NCI-H2107 treated with DMSO at 0.1 percent for 48 hours (cell line): ENCODE measurements at regions not wholly inside any gene's neighbourhood (a gene's known extent, or its start where the extent isn't known, plus 50 kb on each side); places are given as distances from the start of the nearest gene placed in this dataset.

Experiments
- DNase-seq: peaks from one replicate; lab custom pipeline; 2025; ENCODE audit not compliant: unreplicated experiment; lab: John Stamatoyannopoulos, UW

DNA sequence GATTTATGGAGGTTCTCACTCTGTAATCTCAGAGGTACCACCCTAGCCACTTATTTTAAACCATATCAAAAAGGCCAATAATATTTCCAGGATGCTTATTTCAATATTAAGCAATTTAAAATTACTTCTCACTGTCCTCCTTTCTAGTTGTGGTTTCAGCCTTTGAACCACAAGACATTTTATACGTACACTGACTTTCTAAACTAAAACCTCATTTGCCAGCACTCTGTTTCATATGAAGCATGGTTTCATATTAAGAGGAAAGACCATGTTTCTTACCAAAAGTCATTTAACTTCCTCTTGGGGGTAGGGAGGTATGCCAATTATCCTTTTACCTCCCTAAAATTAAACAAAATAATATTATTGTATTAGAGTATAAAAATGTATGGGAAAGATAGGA lies 399.8 kb downstream of the CDH7 start:
- DNase-seq: no peak

DNA sequence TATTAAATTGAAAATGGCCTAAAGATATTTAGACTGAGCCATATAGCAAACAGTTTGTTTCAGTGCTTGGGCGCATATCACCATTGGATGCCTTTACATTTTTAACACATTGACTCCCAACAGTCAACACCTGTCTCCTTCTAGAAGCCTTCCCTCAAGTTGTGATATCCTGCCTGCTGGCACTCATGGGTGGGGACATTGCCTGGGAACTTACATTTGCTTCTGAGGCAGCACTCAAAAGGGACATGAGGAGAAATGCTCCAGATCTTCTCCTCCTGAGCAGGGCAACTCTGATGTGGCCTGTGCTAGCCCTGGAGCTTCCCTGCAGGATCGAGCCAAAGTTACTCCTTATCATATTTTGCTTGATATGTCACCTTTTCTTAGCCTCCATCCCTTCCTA lies 392.2 kb downstream of the CDH7 start:
- DNase-seq: no peak

DNA sequence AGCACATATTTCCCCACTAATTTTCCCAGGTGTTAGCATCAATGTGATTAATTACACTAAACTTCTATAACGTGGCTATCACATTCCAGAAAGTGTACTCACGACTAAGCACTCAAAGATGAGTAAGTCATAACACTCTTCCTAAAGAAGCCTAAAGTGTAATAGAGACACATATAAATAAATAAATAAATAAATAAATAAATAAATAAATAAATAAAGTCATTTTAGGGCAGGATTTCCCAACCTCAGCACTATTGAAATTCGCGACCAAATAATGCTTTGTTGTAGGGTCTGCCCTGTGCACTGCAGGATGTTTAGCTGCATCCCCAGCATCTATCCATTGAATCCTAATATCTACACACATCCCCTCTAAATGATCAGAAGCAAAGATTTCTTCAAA lies 390.9 kb downstream of the CDH7 start:
- no peak for DNase-seq

DNA sequence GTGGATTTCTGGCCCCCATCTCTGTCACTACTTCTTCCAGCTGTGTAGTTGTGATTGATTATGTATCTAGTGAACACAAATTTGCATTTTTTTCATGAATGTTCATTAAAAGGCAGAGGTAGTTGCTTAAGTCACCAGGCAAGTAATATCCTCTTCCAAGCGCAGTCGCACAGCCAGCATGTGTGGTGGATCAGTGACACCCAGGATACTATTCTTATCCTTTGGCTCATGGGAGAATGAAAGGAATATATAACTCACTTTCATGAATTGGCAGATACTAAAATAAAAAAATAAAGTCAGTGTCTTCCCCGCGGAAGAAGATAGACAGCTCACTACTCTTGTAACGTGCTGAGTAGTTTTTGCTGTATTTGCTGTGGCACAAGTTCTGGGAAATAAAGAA lies 387.8 kb downstream of the CDH7 start:
- no peak for DNase-seq

DNA sequence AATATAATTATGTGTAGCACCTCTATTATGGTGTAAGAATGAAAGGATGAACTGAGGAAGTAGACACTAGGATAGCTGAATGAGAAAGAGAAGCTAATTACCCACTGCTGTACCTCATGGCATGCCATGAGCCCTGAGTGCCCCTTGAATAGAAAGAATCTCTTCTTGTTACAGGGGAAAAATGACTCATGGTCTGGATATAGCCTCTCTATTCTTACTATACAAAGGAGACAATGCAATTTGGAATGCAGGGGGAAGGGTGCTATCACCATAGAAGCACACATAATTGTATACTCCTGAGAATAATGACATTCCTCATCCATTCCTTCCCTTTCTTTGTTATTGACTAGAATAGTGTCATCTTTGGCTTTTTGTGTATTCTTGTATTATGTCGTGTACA lies 385.2 kb downstream of the CDH7 start:
- no peak for DNase-seq

DNA sequence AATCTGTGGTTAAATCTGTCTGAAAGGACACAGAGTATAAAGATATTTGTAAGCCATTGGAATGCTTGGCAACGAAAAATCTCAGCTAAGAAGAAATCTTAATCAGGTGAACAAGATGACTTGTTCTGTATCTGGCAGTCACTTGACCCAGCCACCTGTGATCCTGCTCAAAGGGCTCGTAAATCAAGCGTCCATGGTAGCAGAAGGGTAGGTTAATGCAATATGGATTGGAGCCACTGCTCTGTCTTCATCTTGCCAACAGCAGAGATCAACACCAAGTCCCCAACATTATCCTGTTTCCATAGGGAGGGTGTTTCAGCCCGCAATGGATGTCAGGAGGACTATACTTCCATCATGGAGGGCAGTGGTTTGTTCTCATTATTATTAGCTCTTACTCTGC lies 378.4 kb downstream of the CDH7 start:
- DNase-seq: no peak

DNA sequence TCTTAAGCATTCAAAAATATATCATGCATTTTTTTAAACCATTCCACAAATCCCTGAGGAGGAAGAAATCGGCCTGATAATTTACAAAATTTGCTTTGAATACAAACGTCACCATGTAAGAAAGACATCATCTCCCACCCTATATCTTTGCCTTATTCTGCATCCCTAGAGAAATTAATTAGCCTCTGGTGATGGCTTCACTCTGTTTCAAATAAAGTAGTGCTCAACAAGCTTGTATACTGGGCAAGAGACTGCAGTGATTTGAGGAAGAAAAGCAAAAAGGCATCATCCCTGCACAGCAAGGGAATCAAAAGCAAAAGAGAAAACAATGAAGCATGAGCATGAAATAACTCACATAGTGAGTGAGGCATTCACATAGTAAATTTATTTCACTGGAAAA lies 375.5 kb downstream of the CDH7 start:
- DNase-seq: no peak

DNA sequence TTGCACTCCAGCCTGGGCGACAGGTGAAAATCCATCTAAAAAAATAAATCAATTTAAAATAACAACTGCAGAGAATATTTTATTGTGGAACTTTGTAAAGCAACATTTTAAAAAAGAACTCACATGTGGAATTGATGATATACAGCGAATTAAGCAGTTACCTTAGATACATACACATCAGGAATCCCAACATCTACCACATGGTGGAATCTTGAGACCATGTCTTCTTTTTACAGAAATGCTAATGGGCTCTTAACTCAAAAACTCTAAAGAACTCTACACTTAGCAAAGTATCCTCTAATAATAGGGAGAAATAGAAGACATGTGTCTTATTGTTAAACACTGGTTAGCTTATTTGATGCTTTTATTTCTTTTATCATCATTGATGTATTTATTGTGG lies 373.6 kb downstream of the CDH7 start:
- DNase-seq: no peak

DNA sequence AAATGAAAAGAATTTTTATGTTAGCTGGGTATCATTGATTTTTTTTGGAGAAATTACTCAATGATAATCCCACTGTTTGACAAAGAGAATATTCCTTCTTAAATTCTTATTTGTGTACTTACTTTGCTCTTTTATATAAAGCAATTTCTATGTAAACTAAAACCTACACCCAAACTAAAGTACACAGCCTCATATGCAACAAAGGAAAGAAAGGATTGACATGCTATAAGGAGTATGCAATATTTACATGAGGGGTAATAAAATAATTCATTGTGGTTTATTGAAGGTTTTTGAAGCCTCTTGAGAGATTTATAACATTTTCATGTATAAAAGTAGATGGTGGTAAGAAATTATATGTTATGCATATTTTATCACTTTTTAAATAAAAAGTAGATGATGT lies 368.5 kb downstream of the CDH7 start:
- DNase-seq: no peak

DNA sequence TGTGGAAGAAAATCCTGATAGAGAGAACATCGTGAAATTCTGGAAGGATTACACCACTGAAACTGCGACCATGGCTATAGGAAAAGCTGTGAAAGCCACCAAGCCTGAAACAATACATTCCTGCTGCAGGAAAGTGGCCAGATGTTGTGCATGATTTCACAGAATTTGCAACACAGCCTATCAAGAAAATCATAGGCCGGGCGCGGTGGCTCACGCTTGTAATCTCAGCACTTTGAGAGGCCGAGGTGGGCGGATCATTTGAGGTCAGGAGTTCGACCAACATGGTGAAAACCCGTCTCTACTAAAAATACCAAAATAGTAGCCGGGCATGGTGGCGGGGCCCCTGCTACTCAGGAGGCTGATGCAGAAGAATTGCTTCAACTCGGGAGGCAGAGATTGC lies 360.2 kb downstream of the CDH7 start:
- no peak for DNase-seq

DNA sequence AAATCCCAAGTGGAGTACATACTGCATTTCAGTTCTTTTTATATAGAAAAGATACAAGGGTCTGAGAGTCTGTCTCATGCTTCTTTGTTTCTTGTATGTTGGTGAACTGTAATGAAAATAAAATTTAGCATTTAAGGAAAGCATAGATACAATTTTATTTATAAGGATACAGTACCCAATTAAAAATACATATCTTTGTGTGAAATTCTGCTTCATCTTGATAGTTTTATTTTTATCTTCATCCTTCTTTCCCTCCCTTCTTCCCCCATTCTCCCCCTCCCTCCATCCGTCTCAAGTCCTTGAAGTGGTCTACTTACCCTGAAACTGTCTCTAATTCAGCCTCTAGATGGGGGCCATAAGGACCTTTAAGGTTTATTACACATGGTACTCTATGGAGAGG lies 359.8 kb downstream of the CDH7 start:
- DNase-seq: no peak

DNA sequence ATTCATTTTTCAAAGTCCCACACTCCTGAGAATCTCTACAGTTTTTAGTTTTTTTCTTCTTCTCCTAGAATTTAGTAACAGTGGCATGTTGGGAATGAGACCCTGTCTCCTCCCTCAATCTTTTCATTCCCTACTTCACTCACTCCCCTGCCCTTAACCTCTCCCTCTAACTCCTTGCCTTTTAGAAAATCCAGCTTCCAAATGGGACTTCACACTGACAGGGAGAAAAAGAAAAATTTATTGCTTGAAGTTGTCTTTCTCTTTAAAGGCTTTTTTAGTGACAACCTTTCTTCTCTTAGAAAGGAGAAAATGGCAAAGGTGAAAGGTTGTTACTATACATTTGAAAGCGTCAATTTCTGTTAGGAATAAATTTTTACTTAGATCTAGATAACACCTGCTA lies 359.2 kb downstream of the CDH7 start:
- DNase-seq: no peak

DNA sequence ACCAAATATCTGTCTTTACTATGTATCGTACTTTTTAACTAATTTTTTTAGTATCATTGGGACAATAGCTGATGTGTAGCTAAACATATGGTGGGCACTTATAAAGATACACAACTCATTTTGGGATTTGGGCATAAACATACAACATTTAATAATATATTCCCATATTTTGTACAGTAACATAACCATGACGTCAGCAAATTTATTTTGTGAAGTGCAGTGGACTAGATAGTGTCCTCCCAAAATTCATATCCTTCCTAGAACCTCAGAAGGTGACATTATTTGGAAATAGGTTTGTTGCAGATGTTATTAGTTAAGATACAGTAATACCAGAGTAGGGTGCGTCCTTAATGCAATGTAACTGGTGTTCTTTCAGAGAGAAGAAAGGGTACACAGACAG lies 356.7 kb downstream of the CDH7 start:
- DNase-seq: no peak

DNA sequence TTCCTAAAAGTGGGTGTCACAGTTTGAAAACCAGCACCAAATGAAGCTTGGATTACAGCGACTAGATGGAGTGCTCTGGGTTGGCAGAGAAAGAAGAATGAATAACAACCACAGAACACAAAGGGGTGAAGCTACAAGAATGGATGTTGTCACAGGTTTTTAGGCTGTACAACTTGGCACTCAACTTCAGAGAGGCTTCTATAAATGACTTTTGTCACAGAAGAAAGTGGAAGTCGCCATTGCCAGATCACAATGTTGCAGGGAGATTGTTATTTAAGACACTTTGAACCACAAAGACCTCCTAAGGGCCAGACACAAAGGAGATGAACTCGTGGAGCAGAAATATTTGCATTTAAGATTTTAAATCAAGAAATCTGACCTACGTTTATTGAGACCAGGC lies 354.2 kb downstream of the CDH7 start:
- DNase-seq: no peak

DNA sequence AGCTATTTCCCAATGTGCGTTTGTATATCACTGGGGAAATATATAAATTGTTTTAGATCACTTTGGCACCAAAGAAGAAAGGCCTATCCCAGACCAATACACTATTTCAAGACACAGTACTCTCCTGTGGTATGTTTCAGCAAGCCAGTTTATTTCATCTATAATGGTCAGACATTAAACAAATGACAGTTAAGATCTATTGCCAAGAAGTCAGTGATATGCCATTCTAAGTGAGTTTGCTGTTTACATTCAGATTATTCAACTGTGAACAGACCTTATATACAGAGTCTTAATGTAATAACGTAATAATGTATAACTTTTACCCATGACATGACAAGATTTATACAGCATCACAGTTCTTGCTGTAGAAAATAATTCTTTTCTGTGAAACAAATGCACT lies 352.7 kb downstream of the CDH7 start:
- no peak for DNase-seq

DNA sequence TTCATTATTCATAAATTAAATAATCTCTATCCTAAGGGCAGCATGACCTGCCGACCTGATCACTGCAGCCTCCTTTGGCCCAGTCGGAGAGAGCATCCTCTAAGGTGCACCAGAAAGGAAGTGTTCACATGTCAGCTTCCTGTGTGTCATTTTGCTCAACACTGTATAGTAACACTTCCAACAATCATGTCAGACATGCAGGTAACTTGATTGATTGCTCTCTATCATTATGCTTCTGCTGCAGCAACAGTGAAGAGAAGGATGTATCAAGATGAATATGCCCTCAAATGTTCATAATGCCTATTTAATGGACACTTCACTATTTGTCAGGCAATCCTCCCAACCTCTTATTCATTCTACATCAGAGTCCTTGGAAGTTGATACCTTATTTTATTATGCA lies 332.3 kb downstream of the CDH7 start:
- DNase-seq: no peak

DNA sequence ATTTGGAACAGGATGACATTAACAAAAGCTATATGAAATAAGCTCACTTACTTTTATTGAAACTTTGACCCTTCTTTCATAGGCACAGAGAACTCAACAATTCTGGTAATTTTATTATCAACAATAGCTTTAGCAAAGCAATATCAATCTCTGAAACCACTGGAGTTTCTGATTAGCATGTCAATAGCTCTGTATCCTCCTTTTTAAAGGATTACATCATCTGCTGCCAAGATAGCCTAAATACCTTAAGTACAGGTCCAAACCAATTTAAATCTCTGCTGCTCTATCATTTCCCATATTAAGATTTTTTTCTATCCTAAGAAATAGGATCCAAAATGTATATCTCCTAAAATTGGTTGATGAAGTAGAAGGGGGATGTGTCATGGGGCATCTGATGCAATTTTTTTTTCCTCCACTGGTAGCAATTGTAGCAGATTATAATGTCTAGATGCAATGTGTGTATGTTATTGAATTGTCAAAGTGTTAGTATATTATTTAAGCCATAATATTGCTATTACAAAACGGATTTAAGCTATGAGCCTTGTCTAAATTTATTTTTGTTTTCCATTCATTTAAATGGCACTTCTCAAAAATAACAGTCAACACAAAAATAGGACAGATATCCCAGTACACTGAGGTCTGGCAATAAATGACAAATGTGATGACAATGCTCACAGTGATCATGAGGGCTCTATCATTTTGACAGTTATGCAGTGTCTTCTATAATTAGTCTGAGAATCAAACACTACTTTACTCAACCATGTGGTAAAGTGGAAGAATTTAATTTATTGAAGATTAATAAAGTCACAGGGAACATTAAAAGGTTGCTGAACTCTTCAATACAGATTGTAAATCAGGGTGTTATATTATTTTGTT lies 328.4 kb downstream of the CDH7 start:
- DNase-seq: no peak

DNA sequence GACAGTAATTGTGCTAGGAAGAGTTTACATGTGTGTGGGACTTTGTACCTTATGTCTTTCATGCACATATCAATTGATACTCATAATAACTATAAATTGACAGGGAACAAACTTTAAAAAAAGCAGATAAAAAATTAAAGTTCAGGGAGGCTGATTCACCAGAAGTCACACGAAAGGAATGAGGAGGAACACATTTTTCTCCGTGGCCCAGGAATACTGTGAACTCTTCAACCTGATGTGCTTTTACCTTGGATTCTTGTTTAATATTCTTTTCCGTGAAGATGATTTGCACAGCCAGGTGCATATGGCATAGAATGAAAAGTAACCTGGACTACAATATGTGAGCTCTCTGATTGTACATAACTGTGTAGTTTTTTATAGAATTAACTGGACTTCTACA lies 326.3 kb downstream of the CDH7 start:
- no peak for DNase-seq

DNA sequence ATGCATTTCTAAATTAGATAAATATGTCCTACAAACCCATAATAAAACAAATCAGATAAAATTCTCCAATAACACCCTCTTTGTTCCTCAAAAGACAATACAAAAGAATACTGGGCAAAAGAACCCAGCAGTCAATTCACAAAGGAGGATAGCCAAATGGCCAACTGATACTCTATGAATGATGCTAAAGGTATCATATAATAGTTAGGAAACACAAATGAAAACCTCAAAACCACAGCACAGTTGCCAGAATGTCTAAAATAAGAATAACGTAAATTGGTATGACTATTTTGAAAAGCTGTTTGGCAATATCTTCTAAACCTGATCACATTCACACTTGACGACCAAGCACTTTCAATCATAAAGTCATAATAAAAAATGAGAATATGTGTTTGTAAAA lies 315.4 kb downstream of the CDH7 start:
- no peak for DNase-seq

DNA sequence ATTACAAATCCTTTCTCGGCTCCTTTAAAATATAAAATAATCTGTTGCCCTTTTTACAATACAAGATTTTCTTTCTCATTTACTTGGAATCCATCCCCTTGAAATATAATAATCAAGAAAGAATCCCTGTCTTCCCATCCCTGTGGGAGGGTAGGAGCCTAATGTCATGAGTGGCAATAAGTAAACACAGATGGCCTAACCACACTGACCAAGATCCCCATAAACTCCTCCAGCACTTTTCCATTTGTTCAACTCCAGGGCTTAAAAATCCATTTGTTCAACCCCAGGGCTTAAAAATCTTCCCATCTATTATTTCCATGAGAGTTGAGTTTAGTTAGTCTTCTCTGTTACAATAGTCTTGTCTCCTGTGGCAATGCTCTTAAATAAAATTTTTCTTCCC lies 297.6 kb downstream of the CDH7 start:
- no peak for DNase-seq

DNA sequence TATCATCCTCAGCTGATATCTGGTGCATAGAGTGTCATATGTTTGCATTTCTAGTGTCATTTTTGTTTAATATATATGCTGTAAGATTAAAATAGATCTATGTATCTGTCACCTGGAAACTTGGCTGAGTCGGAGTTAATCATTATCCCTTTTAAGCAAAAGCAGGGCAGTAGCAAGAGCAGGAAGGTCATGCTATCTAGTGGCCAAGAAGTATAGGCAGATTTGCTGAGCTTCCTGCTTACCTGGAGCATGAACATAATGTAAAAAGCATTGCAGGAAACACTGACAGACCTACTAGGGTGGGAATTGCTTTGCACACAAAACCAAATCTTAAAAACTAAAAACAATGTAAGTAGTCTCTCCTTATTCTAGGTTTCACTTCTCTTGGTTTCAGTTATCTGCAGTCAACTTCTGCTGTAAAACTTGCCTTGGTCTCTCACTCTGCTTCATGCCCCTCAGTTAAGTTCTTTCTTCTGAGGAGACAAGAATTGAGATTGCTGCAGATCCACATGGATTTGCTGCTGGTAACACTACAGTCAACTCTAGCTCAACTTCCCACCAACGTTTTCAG lies 295.3 kb downstream of the CDH7 start:
- DNase-seq: no peak

DNA sequence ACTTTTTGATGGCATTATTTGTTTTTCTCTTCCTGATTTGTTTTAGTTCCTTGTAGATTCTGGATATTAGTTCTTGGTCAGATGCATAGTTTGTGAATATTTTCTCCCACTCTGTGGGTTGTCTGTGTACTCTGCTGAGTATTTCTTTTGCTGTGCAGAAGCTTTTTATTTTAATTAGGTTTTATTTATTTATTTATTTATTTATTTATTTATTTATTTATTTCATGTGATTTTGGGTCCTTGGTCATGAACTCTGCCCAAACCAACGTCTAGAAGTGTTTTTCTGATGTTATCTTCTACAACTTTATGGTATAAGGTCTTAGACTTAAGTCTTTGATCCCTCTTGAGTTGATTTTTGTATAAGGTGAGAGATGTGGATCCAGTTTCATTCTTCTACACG lies 292.2 kb downstream of the CDH7 start:
- DNase-seq: no peak

DNA sequence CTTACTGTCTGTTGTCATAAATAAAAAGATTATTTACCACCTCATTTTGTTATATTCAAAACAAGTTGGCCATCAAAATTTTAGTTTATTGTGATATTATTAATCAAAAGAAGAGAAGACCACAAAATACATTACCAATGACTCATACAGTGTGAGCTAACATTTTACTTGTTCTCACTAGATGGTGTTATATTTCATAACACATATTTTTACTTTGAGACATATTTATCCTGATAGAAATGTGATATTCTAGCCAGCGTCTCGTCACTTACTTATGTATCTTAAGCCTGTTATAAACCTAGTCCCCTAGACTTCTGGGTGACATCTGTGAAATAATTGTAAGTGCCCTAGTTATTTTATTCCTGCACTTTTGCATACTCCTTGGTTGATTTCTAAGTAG lies 263.2 kb downstream of the CDH7 start:
- no peak for DNase-seq
